ENCODE measurements at regions not wholly inside any gene's neighbourhood (a gene's known extent, or its start where the extent isn't known, plus 50 kb on each side); places are given as distances from the start of the nearest gene placed in this dataset.

GRCh38 chr7:17674943-17675608, 265.2 kb downstream of the SNX13 start:
- TF ChIP-seq POLR2A (IDR thresholded peaks at IDR 0.05; ENCODE audit: extremely low read depth, insufficient read length): no peak
- no peak for TF ChIP-seq CTCF (IDR thresholded peaks at IDR 0.05; ENCODE audit: low read depth, low read length)

Measured in NB4 (cell line).